Osteocyte (in vitro differentiated cells): ENCODE measurements at regions not wholly inside any gene's neighbourhood (a gene's known extent, or its start where the extent isn't known, plus 50 kb on each side); places are given as distances from the start of the nearest gene placed in this dataset.
"Not testable (repeated sequence)": the region's sequence is repeated elsewhere in the genome, so short reads cannot be mapped to it uniquely, and the experiment has no call there.

Experiments
- DNase-seq: peaks from one replicate; pipeline ENCODE4 v3.0.0; 2021; ENCODE audit warnings: mixed read lengths; ENCODE audit not compliant: unreplicated experiment; ENCODE audit errors: extremely low spot score
- H3K27ac Mint-ChIP-seq: one replicate; pipeline ENCODE4 v1.8.0; 2021; ENCODE audit warnings: mild to moderate bottlenecking, mixed read lengths; ENCODE audit not compliant: unreplicated experiment
- H3K27me3 Mint-ChIP-seq: one replicate; pipeline ENCODE4 v1.8.0; 2021; ENCODE audit warnings: mixed read lengths; ENCODE audit not compliant: unreplicated experiment
- H3K36me3 Mint-ChIP-seq: one replicate; pipeline ENCODE4 v1.8.0; 2021; ENCODE audit warnings: mixed read lengths; ENCODE audit not compliant: unreplicated experiment
- H3K4me1 Mint-ChIP-seq: one replicate; pipeline ENCODE4 v1.8.0; 2021; ENCODE audit warnings: mixed read lengths; ENCODE audit not compliant: unreplicated experiment
- H3K4me3 Mint-ChIP-seq: one replicate; pipeline ENCODE4 v1.8.0; 2021; ENCODE audit warnings: mild to moderate bottlenecking, moderate library complexity, mixed read lengths; ENCODE audit not compliant: unreplicated experiment
- H3K9me3 Mint-ChIP-seq: one replicate; pipeline ENCODE4 v1.8.0; 2021; ENCODE audit warnings: mixed read lengths; ENCODE audit not compliant: unreplicated experiment
- TF ChIP-seq, protein P1 (sequence below): fragments of 200-600 bp; sonication (generic); IDR thresholded peaks from 2 replicates; pipeline ENCODE4 v1.5.0; 2021; ENCODE audit warnings: antibody characterized with exemption, mild to moderate bottlenecking, moderate library complexity

DNA sequence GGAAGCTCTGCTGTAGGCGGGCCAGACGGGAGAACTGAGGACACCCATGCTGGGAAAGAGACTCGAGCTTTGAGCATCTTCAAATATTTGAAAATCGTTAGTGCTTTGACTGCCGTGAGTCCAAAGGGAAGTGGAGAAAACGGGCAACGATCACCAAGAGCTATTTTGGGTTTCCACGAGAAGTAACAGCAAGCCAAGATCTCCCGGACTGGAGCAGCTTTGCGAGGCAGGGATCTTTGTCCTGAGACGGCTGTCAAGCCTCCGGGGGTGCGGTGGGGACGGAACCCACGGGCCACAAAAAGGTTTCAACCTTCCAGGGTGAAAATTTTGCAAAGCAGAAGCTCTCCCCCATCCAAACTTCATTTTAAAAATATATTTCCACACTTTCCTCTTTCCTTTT lies 195.8 kb downstream of the NDUFA10 start:
- no peaks in the 10 kb centered on the region for H3K36me3 Mint-ChIP-seq
- TF ChIP-seq, protein P1, sequence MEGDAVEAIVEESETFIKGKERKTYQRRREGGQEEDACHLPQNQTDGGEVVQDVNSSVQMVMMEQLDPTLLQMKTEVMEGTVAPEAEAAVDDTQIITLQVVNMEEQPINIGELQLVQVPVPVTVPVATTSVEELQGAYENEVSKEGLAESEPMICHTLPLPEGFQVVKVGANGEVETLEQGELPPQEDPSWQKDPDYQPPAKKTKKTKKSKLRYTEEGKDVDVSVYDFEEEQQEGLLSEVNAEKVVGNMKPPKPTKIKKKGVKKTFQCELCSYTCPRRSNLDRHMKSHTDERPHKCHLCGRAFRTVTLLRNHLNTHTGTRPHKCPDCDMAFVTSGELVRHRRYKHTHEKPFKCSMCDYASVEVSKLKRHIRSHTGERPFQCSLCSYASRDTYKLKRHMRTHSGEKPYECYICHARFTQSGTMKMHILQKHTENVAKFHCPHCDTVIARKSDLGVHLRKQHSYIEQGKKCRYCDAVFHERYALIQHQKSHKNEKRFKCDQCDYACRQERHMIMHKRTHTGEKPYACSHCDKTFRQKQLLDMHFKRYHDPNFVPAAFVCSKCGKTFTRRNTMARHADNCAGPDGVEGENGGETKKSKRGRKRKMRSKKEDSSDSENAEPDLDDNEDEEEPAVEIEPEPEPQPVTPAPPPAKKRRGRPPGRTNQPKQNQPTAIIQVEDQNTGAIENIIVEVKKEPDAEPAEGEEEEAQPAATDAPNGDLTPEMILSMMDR: no peak
- H3K4me1 Mint-ChIP-seq: no peaks in the 10 kb centered on the region
- H3K27me3 Mint-ChIP-seq: no peaks in the 10 kb centered on the region
- H3K9me3 Mint-ChIP-seq: peaks cover 14% of the 10 kb centered on the region
- peak; percentile 72 for DNase-seq
- H3K27ac Mint-ChIP-seq: no peak overlapping the region
- H3K4me3 Mint-ChIP-seq: no peak overlapping the region

DNA sequence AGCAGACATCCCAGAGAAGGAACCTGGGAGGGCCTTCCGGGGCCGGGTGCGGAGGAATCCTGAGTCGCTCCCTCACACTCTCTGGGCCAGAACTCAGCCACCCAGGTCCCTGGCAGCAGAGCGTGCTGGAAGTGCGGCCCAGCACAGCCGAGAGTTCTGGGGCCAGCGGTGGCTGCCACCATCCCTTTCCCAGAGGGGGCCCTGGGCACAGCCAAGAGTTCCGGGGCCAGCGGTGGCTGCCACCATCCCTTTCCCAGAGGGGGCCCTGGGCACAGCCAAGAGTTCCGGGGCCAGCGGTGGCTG lies 196.2 kb downstream of the NDUFA10 start:
- not testable (repeated sequence) for H3K27me3 Mint-ChIP-seq, H3K36me3 Mint-ChIP-seq, H3K4me1 Mint-ChIP-seq, H3K27ac Mint-ChIP-seq, H3K4me3 Mint-ChIP-seq
- peak; percentile 71 for DNase-seq
- H3K9me3 Mint-ChIP-seq: peaks cover 14% of the 10 kb centered on the region

DNA sequence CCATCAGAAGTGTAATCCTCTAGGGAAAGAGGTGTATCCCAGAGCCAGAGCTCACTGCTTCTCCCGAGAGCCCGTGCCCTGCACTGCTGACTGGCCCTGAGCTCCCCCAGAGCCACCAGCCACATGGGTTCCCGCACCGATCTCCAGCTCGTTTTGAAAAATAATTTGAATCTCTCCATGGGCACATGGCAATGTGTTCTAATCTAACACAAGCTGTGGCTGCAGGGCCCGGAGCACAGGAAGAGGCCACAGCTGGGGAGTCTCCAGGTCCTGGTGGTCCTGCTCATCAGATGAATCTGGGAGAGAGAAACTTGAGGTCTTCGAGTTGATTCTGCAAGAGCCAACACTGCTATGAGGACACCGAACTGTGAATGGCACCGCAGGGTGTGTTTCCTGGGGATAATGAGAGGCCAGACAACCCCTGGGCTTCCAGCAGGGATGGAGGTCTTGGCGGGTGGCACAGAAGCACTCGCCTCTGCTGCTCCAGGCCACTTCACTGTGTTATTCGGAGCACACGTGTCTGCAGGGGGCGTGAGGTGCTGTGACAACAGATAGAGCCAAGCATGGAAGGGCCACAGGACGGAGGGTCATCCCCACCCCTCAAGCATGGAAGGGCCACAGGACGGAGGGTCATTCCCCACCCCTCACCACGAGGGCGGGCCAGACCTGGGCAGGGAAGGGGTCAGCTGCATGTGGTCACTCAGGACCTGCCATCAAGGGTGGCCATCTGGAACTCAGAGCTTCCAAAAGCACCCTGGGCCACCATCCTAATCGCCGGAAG lies 196.8 kb downstream of the NDUFA10 start:
- no peaks in the 10 kb centered on the region for H3K4me1 Mint-ChIP-seq
- H3K27ac Mint-ChIP-seq: no peak overlapping the region
- no peaks in the 10 kb centered on the region for H3K36me3 Mint-ChIP-seq
- TF ChIP-seq, protein P1: no peak
- H3K9me3 Mint-ChIP-seq: peaks cover 14% of the 10 kb centered on the region
- peak; percentile 80 for DNase-seq
- no peak overlapping the region for H3K4me3 Mint-ChIP-seq
- H3K27me3 Mint-ChIP-seq: no peaks in the 10 kb centered on the region

DNA sequence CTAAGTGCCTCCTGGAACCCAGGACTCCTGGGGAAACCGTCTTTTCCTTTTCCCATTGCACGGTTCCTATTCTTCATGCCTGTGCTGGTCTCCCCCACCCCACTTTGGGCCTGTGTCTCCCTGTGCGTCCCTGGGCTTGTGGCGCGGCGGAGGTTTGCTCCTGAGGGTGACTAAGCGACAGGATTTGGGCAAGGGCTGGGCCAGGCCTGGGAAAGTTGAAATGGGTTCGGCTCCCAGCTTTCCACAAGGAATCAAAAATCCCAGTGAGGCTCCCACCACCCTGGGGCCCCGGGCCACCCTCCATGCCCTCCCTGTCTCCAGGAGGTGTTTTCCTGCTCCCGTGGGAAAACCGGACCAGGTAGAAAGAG lies 197.6 kb downstream of the NDUFA10 start:
- Mint-ChIP-seq H3K27me3 (no peaks in the 10 kb centered on the region), H3K4me1 (no peaks in the 10 kb centered on the region), H3K4me3 (no peak overlapping the region), H3K27ac (no peak overlapping the region), H3K9me3 (peaks cover 20% of the 10 kb centered on the region), H3K36me3 (no peaks in the 10 kb centered on the region)
- peak; percentile 77 for DNase-seq
- TF ChIP-seq, protein P1: no peak

DNA sequence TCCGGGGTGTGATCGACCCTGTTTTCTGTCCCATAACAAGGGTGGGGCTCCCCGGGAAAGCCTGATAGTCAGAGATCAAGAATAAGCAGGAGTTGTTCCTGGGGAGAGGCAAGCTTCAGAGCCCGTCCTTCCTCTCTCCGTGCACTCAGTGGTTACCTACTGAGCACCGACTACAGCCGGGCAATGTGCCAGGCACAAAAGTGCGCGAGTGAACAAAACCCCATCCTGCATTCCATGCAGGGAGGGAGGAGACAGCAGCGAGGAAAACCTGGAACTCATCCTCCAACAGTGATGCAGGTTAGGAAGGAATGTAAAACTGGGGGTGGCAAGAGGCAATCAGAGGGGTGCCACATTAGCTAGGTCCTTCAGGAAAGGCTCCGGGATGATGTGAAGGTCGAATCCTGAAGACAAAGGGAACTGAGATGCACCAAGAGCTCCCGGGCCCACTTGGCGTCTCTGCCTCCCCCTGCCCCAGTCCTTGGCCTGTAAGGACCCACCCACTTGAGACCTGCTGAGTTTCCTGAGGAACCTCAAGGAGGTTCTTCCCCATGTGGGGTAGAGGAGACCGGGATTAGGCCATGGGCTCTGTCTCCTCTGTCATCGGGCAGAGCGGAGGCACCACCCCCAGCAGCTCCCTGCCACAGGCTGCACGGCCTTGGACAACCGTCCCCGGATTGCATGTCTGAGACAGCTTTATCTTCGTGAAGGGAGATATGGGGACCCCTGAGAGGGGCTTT lies 198.2 kb downstream of the NDUFA10 start:
- no peaks in the 10 kb centered on the region for H3K36me3 Mint-ChIP-seq
- no peaks in the 10 kb centered on the region for H3K27me3 Mint-ChIP-seq
- TF ChIP-seq, protein P1: no peak
- peaks cover 24% of the 10 kb centered on the region for H3K9me3 Mint-ChIP-seq
- H3K4me3 Mint-ChIP-seq: no peak overlapping the region
- H3K4me1 Mint-ChIP-seq: no peaks in the 10 kb centered on the region
- peak; percentile 51 for DNase-seq
- H3K27ac Mint-ChIP-seq: no peak overlapping the region
